Endothelial cell of umbilical vein (primary cell): ENCODE measurements at regions not wholly inside any gene's neighbourhood (a gene's known extent, or its start where the extent isn't known, plus 50 kb on each side); places are given as distances from the start of the nearest gene placed in this dataset.
A peak's percentile ranks its signal among the peaks of the same experiment; 100 is the strongest.

Source experiments
- FOS ChIP-seq: IDR thresholded peaks from 2 replicates; pipeline ENCODE4 v1.6.1; 2011; ENCODE audit warnings: mild to moderate bottlenecking, low read length, moderate library complexity, borderline replicate concordance; ENCODE audit not compliant: insufficient read depth
- GATA2 ChIP-seq: IDR thresholded peaks from 2 replicates; pipeline ENCODE4 v1.7.0; 2011; ENCODE audit warnings: low read depth, mild to moderate bottlenecking, moderate library complexity, mixed read lengths, low read length; ENCODE audit not compliant: insufficient read length, insufficient read depth
- MYC ChIP-seq: IDR thresholded peaks from one replicate; pipeline ENCODE4 v1.6.1; 2011; ENCODE audit warnings: mild to moderate bottlenecking, low read depth, low read length
- POLR2A ChIP-seq: IDR thresholded peaks from 2 replicates; pipeline ENCODE4 v1.6.1; 2012; ENCODE audit warnings: low read depth, mild to moderate bottlenecking, control low read depth, low read length
- POLR2AphosphoS5 ChIP-seq: IDR thresholded peaks from 2 replicates; pipeline ENCODE4 v1.6.1; 2012; ENCODE audit warnings: low read depth, mild to moderate bottlenecking, control low read depth, low read length, moderate library complexity; ENCODE audit not compliant: insufficient read depth
- TF ChIP-seq, protein P1 (sequence below), 2 donors: IDR thresholded peaks; 1 replicate in 1 of 2; 2 replicates in 1 of 2; pipeline ENCODE4 v1.5.1; 2011; ENCODE audit warnings: low read length in 2 of 2, mild to moderate bottlenecking in 2 of 2, moderate library complexity in 2 of 2, control low read depth in 1 of 2, inconsistent platforms in 1 of 2, low read depth in 1 of 2; ENCODE audit not compliant: insufficient read depth in 1 of 2; ENCODE audit errors: extremely low read depth in 1 of 2
- TF ChIP-seq, protein P2 (sequence below): IDR thresholded peaks from 2 replicates; pipeline ENCODE4 v1.6.1; 2011; ENCODE audit not compliant: insufficient read depth, insufficient read length

DNA sequence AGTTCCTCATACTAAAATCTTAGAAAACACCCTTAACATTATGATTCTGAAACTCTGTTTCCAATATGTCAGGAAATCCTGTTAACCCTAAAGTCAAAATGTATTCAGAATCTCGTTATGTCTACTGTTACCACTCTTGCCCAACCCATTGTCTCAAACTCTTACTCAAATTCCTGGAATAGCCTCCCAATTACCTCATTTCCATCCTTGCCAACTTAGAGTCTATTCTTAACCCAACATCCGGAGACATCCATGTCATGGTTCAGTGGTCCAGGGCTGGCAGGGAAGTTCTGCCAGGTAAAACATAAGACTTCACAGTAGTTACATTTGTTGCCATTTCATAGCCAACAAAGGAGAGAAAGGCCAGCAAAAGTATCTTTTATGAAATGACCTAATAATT, 593.9 kb downstream of the PYDC2 start:
- TF ChIP-seq, protein P1, sequence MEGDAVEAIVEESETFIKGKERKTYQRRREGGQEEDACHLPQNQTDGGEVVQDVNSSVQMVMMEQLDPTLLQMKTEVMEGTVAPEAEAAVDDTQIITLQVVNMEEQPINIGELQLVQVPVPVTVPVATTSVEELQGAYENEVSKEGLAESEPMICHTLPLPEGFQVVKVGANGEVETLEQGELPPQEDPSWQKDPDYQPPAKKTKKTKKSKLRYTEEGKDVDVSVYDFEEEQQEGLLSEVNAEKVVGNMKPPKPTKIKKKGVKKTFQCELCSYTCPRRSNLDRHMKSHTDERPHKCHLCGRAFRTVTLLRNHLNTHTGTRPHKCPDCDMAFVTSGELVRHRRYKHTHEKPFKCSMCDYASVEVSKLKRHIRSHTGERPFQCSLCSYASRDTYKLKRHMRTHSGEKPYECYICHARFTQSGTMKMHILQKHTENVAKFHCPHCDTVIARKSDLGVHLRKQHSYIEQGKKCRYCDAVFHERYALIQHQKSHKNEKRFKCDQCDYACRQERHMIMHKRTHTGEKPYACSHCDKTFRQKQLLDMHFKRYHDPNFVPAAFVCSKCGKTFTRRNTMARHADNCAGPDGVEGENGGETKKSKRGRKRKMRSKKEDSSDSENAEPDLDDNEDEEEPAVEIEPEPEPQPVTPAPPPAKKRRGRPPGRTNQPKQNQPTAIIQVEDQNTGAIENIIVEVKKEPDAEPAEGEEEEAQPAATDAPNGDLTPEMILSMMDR (IDR thresholded peaks at IDR 0.05; ENCODE audit: extremely low read depth in 1 of 2, insufficient read depth in 1 of 2, low read depth in 1 of 2, low read length in 2 of 2) = no peak
- TF ChIP-seq, protein P2, sequence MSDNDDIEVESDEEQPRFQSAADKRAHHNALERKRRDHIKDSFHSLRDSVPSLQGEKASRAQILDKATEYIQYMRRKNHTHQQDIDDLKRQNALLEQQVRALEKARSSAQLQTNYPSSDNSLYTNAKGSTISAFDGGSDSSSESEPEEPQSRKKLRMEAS = no peak
- no peak for TF ChIP-seq MYC
- no peak for TF ChIP-seq POLR2A
- TF ChIP-seq FOS = peak; percentile 53
- TF ChIP-seq POLR2AphosphoS5 = peak; percentile 81
- TF ChIP-seq GATA2 = peak; percentile 30
